ENCODE measurements at regions not wholly inside any gene's neighbourhood (a gene's known extent, or its start where the extent isn't known, plus 50 kb on each side); places are given as distances from the start of the nearest gene placed in this dataset.

DNA sequence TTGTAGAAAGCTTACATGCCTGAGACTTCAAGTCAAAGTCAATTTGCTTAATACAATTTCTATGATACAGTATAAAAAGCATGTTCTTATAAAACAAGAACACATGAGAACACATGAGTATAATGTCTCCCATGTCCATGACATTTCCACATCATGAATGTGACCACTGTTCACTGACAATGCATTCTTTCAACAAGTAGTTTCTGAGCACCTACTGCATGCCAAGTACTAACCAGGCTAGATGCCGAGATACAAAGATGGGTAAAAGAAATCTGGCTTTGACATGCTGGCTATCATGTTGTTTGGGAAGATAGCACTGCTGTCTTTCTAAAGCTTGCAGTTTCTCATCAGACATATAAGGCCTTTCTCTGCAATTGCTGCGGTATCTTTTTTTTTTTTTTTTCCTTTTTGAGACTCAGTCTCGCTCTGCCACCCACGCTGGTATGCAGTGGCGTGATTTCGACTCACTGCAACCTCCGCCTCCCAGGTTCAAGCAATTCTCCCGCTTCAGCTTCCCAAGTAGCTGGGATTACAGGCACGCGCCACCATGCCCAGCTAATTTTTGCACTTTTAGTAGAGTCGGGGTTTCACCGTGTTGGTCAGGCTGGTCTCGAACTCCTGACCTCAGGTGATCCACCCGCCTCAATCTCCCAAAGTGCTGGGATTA lies 123.6 kb upstream of the DST start:
- TF ChIP-seq, protein P1, sequence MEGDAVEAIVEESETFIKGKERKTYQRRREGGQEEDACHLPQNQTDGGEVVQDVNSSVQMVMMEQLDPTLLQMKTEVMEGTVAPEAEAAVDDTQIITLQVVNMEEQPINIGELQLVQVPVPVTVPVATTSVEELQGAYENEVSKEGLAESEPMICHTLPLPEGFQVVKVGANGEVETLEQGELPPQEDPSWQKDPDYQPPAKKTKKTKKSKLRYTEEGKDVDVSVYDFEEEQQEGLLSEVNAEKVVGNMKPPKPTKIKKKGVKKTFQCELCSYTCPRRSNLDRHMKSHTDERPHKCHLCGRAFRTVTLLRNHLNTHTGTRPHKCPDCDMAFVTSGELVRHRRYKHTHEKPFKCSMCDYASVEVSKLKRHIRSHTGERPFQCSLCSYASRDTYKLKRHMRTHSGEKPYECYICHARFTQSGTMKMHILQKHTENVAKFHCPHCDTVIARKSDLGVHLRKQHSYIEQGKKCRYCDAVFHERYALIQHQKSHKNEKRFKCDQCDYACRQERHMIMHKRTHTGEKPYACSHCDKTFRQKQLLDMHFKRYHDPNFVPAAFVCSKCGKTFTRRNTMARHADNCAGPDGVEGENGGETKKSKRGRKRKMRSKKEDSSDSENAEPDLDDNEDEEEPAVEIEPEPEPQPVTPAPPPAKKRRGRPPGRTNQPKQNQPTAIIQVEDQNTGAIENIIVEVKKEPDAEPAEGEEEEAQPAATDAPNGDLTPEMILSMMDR (conservative IDR thresholded peaks at IDR 0.05; ENCODE audit: low read depth, low read length) = no peak
- TF ChIP-seq EZH2 (IDR thresholded peaks at IDR 0.05; ENCODE audit: borderline replicate concordance, low read depth, low read length, poor library complexity, severe bottlenecking) = no peak
